ENCODE measurements at regions not wholly inside any gene's neighbourhood (a gene's known extent, or its start where the extent isn't known, plus 50 kb on each side); places are given as distances from the start of the nearest gene placed in this dataset.

GRCh38 chr1:38589036-38589435 lies 270.5 kb downstream of the RRAGC start:
- Histone ChIP-seq H3K4me1 (ENCODE audit: low read depth) (no peaks in the 10 kb centered on the region), H3K36me3 (ENCODE audit: low read depth) (no peaks in the 10 kb centered on the region), H3K4me3 (no peak overlapping the region), H3K9me3 (no peaks in the 10 kb centered on the region)
- TF ChIP-seq, protein P1, sequence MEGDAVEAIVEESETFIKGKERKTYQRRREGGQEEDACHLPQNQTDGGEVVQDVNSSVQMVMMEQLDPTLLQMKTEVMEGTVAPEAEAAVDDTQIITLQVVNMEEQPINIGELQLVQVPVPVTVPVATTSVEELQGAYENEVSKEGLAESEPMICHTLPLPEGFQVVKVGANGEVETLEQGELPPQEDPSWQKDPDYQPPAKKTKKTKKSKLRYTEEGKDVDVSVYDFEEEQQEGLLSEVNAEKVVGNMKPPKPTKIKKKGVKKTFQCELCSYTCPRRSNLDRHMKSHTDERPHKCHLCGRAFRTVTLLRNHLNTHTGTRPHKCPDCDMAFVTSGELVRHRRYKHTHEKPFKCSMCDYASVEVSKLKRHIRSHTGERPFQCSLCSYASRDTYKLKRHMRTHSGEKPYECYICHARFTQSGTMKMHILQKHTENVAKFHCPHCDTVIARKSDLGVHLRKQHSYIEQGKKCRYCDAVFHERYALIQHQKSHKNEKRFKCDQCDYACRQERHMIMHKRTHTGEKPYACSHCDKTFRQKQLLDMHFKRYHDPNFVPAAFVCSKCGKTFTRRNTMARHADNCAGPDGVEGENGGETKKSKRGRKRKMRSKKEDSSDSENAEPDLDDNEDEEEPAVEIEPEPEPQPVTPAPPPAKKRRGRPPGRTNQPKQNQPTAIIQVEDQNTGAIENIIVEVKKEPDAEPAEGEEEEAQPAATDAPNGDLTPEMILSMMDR (IDR thresholded peaks at IDR 0.05): no peak
- peak in 1 of 3 donors; percentile 10 for DNase-seq
- intact Hi-C loops (cut with DNase I, micrococcal nuclease): no loop called here
- ATAC-seq: no peak

DNA sequence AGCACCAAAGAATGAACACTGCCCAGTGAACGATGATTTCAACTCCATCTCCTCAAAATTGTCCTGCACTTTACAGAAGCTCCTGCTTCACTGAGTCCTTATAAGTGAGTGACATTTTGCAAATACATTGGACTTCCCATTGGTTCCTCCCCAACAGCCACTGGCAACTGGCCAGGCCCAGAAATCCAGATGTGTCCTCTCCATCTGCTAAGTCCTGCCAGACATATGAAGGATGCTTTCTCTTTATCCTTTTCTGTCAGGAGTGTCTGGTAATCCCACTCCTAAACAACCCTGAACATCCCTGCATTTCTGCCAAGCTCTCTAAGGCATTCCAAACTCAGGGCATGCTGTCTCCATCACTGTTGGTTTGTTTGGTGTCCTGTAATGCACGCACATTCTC lies 271.8 kb downstream of the RRAGC start:
- Histone ChIP-seq H3K4me1 (ENCODE audit: low read depth) (no peaks in the 10 kb centered on the region), H3K4me3 (no peak overlapping the region), H3K36me3 (ENCODE audit: low read depth) (no peaks in the 10 kb centered on the region), H3K9me3 (no peaks in the 10 kb centered on the region)
- intact Hi-C loops (cut with DNase I, micrococcal nuclease): no loop called here
- ATAC-seq: no peak
- DNase-seq: no peak
- TF ChIP-seq, protein P1 (IDR thresholded peaks at IDR 0.05): no peak

- TF ChIP-seq, protein P1 (IDR thresholded peaks at IDR 0.05): peak; percentile 61
- intact Hi-C loops (cut with DNase I, micrococcal nuclease): no loop called here
- Histone ChIP-seq H3K4me3 (no peak overlapping the region), H3K9me3 (no peaks in the 10 kb centered on the region), H3K36me3 (ENCODE audit: low read depth) (no peaks in the 10 kb centered on the region), H3K4me1 (ENCODE audit: low read depth) (no peaks in the 10 kb centered on the region)
- DNase-seq: peak in 2 of 3 donors; percentile 30 to 50
- ATAC-seq: peak; percentile 74
Measured at GRCh38 chr1:38586993-38587646, 272.5 kb downstream of the RRAGC start.

DNA sequence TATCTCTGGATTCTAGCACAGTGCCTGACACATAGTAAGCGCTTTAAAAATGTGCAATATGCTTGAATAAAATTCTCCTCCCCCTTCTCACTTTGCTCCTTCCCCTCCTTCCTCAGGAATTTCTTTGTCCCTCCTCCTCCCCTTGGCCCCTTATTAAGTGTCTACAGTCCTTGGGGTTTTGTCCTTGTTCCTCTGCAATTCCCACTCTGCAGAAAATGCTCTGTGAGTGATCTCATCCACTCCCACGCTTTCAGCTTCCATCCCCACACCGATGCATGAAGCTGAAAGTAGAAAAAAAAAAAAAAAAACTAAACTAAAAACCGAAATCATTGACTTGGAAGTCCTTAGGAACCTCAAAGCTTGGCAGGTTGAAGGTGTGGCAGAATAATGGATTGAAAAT lies 273.6 kb downstream of the RRAGC start:
- no peak for DNase-seq
- Histone ChIP-seq H3K4me3 (no peak overlapping the region), H3K9me3 (no peaks in the 10 kb centered on the region), H3K36me3 (ENCODE audit: low read depth) (no peaks in the 10 kb centered on the region), H3K4me1 (ENCODE audit: low read depth) (no peaks in the 10 kb centered on the region)
- ATAC-seq: no peak
- TF ChIP-seq, protein P1 (IDR thresholded peaks at IDR 0.05): no peak
- intact Hi-C loops (cut with DNase I, micrococcal nuclease): no loop called here

DNA sequence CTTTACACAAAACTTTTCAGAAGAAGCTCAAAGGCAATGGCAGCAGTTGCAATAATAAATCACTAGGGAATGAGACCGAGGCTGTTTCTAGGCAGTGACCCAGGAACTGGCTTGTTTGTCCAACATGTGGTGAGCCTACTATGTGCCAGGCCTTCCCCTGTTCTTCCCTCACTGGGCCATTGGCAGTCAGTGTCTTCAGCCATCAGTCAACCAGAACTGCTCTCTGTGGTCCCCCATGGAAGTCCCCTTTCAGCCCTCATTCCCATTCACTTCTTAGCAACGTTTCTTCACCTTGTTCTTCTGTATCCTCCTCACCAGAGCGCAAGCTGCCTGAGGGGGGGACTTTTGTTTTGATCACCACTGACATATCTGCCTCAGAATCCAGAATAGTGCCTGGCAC lies 274.1 kb downstream of the RRAGC start:
- Histone ChIP-seq H3K4me3 (no peak overlapping the region), H3K36me3 (ENCODE audit: low read depth) (no peaks in the 10 kb centered on the region), H3K4me1 (ENCODE audit: low read depth) (no peaks in the 10 kb centered on the region), H3K9me3 (no peaks in the 10 kb centered on the region)
- intact Hi-C loops (cut with DNase I, micrococcal nuclease): no loop called here
- TF ChIP-seq, protein P1 (IDR thresholded peaks at IDR 0.05): no peak
- ATAC-seq: no peak
- no peak for DNase-seq

All from mucosa of descending colon (tissue), 3 donors.